ENCODE measurements at regions not wholly inside any gene's neighbourhood (a gene's known extent, or its start where the extent isn't known, plus 50 kb on each side); places are given as distances from the start of the nearest gene placed in this dataset.
"Not testable (repeated sequence)": the region's sequence is repeated elsewhere in the genome, so short reads cannot be mapped to it uniquely, and the experiment has no call there.

DNA sequence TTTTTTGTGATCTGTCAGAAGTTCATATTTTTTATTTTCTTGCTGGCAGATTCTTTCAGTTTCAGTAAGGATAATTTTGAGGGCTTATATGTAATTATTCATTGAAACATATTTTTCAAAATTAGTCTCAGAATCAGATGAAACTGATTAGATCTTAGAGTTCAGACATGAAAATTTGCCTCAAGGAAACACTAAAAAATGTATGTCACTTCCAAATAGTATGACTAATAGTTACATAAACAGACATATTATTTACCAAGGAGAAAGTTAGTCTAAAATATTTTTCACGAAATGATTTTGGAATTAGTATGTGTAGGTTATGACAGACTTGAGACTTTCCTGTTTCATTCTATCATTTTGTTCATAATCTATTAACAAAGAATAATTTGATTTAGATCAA lies 628.6 kb downstream of the CCDC85A start:
- DNase-seq = no peak

DNA sequence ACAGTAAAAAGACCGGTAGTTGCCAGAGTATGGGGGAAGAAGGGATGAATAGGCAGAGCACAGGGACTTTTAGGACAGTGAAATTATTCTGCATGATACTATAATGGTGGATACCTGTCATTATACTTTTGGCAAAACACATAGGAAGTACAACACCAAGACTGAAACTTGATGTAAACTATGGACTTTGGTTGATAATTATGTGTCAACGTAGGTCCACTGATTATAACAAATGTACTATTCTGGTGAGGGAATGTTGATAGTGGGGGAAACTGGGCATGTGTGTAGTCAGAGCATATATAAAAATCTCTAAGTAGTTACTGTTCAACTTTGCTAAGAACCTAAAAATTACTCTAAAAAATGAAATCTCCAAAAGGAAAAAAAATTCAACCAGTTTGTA lies 629.7 kb downstream of the CCDC85A start:
- DNase-seq = no peak

- DNase-seq = no peak
Measured at GRCh38 chr2:56816666-56817065, 632.9 kb downstream of the CCDC85A start.

GRCh38 chr2:56831780-56832179 lies 648.0 kb downstream of the CCDC85A start:
- DNase-seq = no peak

DNA sequence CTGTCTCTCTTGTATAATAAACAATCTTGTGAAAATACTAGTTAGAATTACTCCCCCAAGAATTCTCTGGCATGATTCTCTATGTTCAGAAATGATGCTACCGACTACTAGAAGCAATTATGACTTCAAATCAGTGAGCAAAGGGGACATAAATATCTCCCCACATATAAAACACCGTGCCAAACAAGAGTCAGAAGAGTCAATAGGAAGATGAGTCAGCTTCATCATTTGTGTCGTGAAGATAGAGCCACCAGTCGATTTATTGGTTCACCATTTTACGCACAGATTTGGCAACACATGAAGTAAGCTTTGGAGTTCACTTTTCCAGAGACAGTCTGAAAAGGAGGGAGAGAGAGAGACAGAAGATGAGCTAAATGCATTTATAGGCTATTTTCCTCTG lies 650.9 kb downstream of the CCDC85A start:
- no peak for DNase-seq

GRCh38 chr2:56840009-56840408 lies 656.2 kb downstream of the CCDC85A start:
- DNase-seq = not testable (repeated sequence)

DNA sequence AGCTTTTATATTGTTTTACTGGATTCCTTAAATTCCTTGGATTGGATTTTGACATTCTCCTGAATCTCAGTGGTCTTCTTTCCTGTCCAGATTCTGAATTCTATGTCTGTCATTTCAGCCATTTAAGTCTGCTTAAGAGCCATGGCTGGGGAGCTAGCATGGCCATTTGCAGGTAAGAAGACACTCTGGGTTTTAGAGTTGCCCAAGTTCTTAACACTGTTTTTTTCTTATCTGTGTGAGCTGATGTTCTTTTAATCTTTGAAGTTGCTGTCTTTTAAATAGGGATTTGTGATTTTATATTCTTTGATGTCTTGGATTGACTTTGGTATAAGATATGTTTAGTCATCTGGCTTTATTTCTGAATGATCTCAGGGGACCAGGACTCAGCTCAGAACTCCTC lies 677.2 kb downstream of the CCDC85A start:
- no peak for DNase-seq

- DNase-seq = no peak
Measured at GRCh38 chr2:56871644-56872043, 687.9 kb downstream of the CCDC85A start.

- no peak for DNase-seq
Measured at GRCh38 chr2:56874717-56875116, 690.9 kb downstream of the CCDC85A start.

DNA sequence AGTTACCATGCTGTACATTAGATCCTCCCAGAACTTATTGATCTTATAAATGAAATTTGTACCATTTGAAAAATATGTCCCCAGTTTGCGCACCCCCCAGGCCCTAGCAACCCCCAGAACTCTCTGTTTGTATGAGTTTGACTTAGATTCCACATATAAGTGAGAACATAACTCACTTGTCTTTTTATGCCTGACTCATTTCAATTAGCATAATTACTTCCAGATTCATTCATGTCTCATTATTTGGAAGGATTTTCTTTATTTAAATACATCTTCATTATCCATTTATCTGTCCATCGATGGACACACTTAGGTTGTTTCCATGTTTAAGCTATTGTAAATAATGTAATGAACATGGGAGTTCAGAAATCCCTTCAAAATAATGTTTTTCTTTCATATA lies 705.9 kb downstream of the CCDC85A start:
- no peak for DNase-seq

DNA sequence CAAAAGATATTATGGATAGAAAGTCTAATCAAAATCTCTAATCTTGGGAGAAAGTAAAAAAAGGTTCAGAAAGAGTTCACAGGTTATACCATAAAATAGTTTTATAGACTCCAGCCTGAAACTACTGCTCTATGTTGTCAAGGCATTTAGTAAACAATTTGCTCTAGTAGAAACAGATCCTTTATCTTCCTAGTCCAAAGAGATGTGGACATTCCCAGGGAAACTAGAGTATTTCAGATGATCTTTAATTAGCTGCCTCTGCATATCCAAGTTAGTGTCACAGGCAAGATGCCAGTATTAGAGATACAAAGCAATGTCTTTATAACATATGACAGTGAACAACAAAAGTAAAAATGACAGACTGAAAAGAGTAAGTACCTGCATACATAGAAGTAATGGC lies 708.6 kb downstream of the CCDC85A start:
- DNase-seq = no peak

DNA sequence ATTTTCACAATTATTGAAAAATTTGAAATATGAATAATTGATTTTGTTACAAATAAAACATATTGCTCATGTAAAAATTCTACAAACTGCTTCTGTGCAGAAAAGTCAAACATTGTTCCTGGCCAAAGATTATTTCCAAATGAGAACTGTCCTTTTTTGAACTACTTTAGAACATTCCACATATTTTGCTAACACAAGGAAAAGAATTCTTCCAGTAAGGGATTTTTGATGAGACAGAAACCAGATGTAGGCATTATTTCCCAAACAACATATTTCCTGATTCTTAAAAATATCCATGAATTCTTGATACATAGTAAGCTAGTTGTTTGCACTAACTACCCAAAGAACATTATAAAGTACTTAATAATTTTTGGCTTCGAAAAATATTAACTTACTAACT lies 715.2 kb downstream of the CCDC85A start:
- DNase-seq = no peak

DNA sequence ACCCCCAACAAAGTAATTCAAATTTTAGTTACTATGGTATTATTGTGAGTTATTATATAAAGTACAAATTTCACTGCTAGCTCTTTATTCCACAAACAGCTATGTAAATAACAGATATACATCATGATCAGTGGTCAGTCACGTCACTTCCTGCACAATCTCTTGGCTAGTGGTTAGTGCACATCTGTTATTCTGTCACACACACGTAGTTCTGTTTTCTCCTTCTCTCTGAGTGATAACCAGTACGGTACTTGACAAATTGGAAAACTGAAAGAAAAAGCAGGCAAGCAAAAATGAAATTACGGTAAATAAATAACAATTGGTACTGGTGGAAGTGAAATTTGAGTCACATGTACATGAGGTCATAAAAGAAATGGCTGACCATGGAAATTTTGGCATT lies 728.7 kb downstream of the CCDC85A start:
- no peak for DNase-seq

- DNase-seq = no peak
Measured at GRCh38 chr2:56918790-56919189, 735.0 kb downstream of the CCDC85A start.

GRCh38 chr2:56933976-56934375 lies 750.2 kb downstream of the CCDC85A start:
- DNase-seq = no peak

DNA sequence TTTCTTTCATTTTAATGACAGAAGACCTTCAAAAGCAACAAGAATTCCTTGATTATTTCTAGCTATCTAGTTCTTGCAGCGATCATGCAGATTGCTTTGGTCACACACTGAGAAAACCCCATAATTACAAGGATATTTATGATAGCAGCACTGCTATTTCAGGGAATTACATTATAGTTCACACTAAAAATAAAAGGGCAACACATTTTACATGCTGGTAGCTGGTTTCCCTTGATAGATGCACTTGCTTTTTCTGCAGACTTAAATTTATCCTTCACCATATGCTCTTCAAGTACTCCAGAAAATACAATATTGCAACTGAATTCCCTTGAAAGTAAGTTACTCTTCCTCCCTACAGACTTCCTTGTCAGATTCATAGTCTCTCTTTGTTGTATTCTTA lies 751.1 kb downstream of the CCDC85A start:
- no peak for DNase-seq

GRCh38 chr2:56940054-56940453 lies 756.3 kb downstream of the CCDC85A start:
- no peak for DNase-seq

DNA sequence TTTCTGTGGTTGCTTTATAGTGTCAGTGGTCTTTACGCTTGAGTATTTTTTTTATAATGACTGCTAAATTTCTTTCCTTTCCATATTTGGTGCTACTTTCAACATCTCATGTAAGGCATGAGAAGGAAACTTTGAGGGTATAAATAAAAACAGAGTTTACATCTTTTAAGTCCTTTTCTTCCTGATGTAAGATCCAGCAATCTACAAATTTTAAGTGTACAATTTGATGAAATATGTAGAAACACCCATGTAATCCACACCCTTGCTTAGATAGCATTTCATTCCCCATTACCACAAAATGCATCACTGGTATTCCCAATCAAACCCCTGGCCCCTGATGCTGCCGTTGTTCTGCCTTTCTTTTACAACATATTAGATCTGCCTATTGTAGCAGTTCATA lies 769.1 kb downstream of the CCDC85A start:
- DNase-seq = no peak

GRCh38 chr2:56960581-56960980 lies 776.8 kb downstream of the CCDC85A start:
- peak; percentile 46 for DNase-seq

- DNase-seq = no peak
Measured at GRCh38 chr2:56962673-56963072, 778.9 kb downstream of the CCDC85A start.

- DNase-seq = no peak
Measured at GRCh38 chr2:56969513-56969912, 785.7 kb downstream of the CCDC85A start.

DNA sequence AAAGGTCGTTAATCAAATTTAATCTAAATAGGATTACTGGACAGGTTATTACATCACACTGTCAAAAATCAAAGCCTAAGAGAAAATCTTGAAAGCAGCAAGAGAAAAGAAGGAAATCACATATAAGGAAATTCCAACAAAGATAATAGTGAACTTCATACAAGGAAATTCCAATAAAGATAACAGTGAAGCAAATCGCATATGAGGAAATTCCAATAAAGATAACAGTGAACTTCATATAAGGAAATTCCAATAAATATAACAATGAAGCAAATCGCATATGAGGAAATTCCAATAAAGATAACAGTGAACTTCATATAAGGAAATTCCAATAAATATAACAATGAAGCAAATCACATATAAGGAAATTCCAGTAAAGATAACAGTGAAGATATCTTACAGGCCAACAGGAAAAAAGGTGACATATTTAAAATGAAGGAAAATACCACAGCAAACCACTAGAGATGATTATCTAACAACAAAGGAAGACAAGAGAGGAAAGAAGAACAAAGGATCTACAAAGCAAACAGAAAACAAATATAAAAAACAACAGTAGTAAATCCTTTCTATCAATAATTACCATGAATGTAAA lies 787.7 kb downstream of the CCDC85A start:
- no peak for DNase-seq

GRCh38 chr2:56981554-56981953 lies 797.8 kb downstream of the CCDC85A start:
- no peak for DNase-seq

- DNase-seq = no peak
Measured at GRCh38 chr2:56985609-56986008, 801.8 kb downstream of the CCDC85A start.

- DNase-seq = no peak
Measured at GRCh38 chr2:57022496-57022895, 838.7 kb downstream of the CCDC85A start.
